Activated T-helper 1 cell treated with anti-CD3 and anti-CD28 coated beads, Interleukin-2, amount 50 U/mL, for 16 hours (primary cell): ENCODE measurements at regions not wholly inside any gene's neighbourhood (a gene's known extent, or its start where the extent isn't known, plus 50 kb on each side); places are given as distances from the start of the nearest gene placed in this dataset.
"Not testable (repeated sequence)": the region's sequence is repeated elsewhere in the genome, so short reads cannot be mapped to it uniquely, and the experiment has no call there.

ENCODE experiments used
- DNase-seq, 2 donors: peaks; one replicate each; pipeline ENCODE4 v3.0.0-alpha.2; 2020; ENCODE audit warnings: low read depth in 1 of 2, low spot score in 1 of 2

- DNase-seq: no peak
Measured at GRCh38 chr7:20839196-20839735, 52.6 kb upstream of the SP8 start.

GRCh38 chr7:20839987-20840386, 53.3 kb upstream of the SP8 start:
- no peak for DNase-seq

- no peak for DNase-seq
Measured at GRCh38 chr7:20846791-20847190, 60.1 kb upstream of the SP8 start.

- no peak for DNase-seq
Measured at GRCh38 chr7:20858951-20859350, 72.3 kb upstream of the SP8 start.

GRCh38 chr7:20861468-20861867, 74.8 kb upstream of the SP8 start:
- DNase-seq: no peak

- DNase-seq: no peak
Measured at GRCh38 chr7:20862554-20862953, 75.9 kb upstream of the SP8 start.

GRCh38 chr7:20864221-20864620, 77.5 kb upstream of the SP8 start:
- no peak for DNase-seq

- DNase-seq: no peak
Measured at GRCh38 chr7:20865684-20866083, 79.0 kb upstream of the SP8 start.

GRCh38 chr7:20870977-20871376, 84.3 kb upstream of the SP8 start:
- DNase-seq: no peak

- no peak for DNase-seq
Measured at GRCh38 chr7:20892776-20893175, 106.1 kb upstream of the SP8 start.

- DNase-seq: no peak
Measured at GRCh38 chr7:20894806-20895205, 108.1 kb upstream of the SP8 start.

GRCh38 chr7:20895563-20895962, 108.9 kb upstream of the SP8 start:
- no peak for DNase-seq

GRCh38 chr7:20896996-20897395, 110.3 kb upstream of the SP8 start:
- DNase-seq: no peak

GRCh38 chr7:20906801-20907453, 120.2 kb upstream of the SP8 start:
- no peak for DNase-seq

- DNase-seq: no peak
Measured at GRCh38 chr7:20911081-20911480, 124.4 kb upstream of the SP8 start.

GRCh38 chr7:20913853-20914252, 127.2 kb upstream of the SP8 start:
- no peak for DNase-seq

GRCh38 chr7:20916311-20916710, 129.6 kb upstream of the SP8 start:
- no peak for DNase-seq

GRCh38 chr7:20917603-20918002, 130.9 kb upstream of the SP8 start:
- DNase-seq: no peak

- DNase-seq: no peak
Measured at GRCh38 chr7:20918156-20918555, 131.5 kb upstream of the SP8 start.

GRCh38 chr7:20927178-20927577, 140.5 kb upstream of the SP8 start:
- not testable (repeated sequence) for DNase-seq

- no peak for DNase-seq
Measured at GRCh38 chr7:20927976-20928375, 141.3 kb upstream of the SP8 start.

GRCh38 chr7:20929199-20929598, 142.5 kb upstream of the SP8 start:
- no peak for DNase-seq

- DNase-seq: no peak
Measured at GRCh38 chr7:20931739-20932138, 145.1 kb upstream of the SP8 start.
